GM21526 (cell line): ENCODE measurements at regions not wholly inside any gene's neighbourhood (a gene's known extent, or its start where the extent isn't known, plus 50 kb on each side); places are given as distances from the start of the nearest gene placed in this dataset.
"Not testable (repeated sequence)": the region's sequence is repeated elsewhere in the genome, so short reads cannot be mapped to it uniquely, and the experiment has no call there.

ENCODE experiments used
- ATAC-seq: cut with Tn5 transposase; IDR thresholded peaks from one replicate; pipeline ENCODE4 v1.9.1; 2021; ENCODE audit warnings: moderate library complexity; ENCODE audit not compliant: unreplicated experiment, low FRiP score

- no peak for ATAC-seq
Measured at GRCh38 chr20:50354721-50355589, 155.2 kb upstream of the PTPN1 start.

GRCh38 chr20:50355590-50356524 is 154.3 kb upstream of the PTPN1 start:
- ATAC-seq, result no peak

GRCh38 chr20:50356525-50356885 is 153.7 kb upstream of the PTPN1 start:
- no peak for ATAC-seq

- ATAC-seq, result no peak
Measured at GRCh38 chr20:50356962-50357782, 153.0 kb upstream of the PTPN1 start.

- no peak for ATAC-seq
Measured at GRCh38 chr20:50357783-50358161, 152.4 kb upstream of the PTPN1 start.

- no peak for ATAC-seq
Measured at GRCh38 chr20:50358166-50358565, 152.0 kb upstream of the PTPN1 start.

- ATAC-seq, result no peak
Measured at GRCh38 chr20:50358971-50359370, 151.2 kb upstream of the PTPN1 start.

- no peak for ATAC-seq
Measured at GRCh38 chr20:50359607-50360217, 150.5 kb upstream of the PTPN1 start.

GRCh38 chr20:50360218-50360672 is 149.9 kb upstream of the PTPN1 start:
- no peak for ATAC-seq

- ATAC-seq, result no peak
Measured at GRCh38 chr20:50360921-50361320, 149.3 kb upstream of the PTPN1 start.

- ATAC-seq, result not testable (repeated sequence)
Measured at GRCh38 chr20:50362177-50362576, 148.0 kb upstream of the PTPN1 start.

GRCh38 chr20:50363027-50363426 is 147.2 kb upstream of the PTPN1 start:
- no peak for ATAC-seq

- no peak for ATAC-seq
Measured at GRCh38 chr20:50363479-50363878, 146.7 kb upstream of the PTPN1 start.

- no peak for ATAC-seq
Measured at GRCh38 chr20:50364542-50364941, 145.6 kb upstream of the PTPN1 start.

GRCh38 chr20:50366270-50367103 is 143.7 kb upstream of the PTPN1 start:
- ATAC-seq, result no peak

GRCh38 chr20:50367104-50367674 is 143.0 kb upstream of the PTPN1 start:
- no peak for ATAC-seq

- ATAC-seq, result no peak
Measured at GRCh38 chr20:50367739-50368375, 142.3 kb upstream of the PTPN1 start.

- ATAC-seq, result no peak
Measured at GRCh38 chr20:50368386-50368785, 141.8 kb upstream of the PTPN1 start.
